Hepatocyte (in vitro differentiated cells): ENCODE measurements at regions not wholly inside any gene's neighbourhood (a gene's known extent, or its start where the extent isn't known, plus 50 kb on each side); places are given as distances from the start of the nearest gene placed in this dataset.

Experiments used
- CTCF ChIP-seq: fragments of 200-600 bp; sonication (generic); IDR thresholded peaks from 2 replicates; pipeline ENCODE4 v1.5.1; 2016; ENCODE audit warnings: antibody characterized with exemption, mild to moderate bottlenecking; ENCODE audit not compliant: poor library complexity
- EZH2phosphoT487 ChIP-seq: fragments of 200-600 bp; sonication (generic); IDR thresholded peaks from one replicate; pipeline ENCODE4 v1.6.1; 2018; ENCODE audit warnings: antibody characterized with exemption, mild to moderate bottlenecking, low read depth, moderate library complexity; ENCODE audit not compliant: unreplicated experiment, severe bottlenecking

DNA sequence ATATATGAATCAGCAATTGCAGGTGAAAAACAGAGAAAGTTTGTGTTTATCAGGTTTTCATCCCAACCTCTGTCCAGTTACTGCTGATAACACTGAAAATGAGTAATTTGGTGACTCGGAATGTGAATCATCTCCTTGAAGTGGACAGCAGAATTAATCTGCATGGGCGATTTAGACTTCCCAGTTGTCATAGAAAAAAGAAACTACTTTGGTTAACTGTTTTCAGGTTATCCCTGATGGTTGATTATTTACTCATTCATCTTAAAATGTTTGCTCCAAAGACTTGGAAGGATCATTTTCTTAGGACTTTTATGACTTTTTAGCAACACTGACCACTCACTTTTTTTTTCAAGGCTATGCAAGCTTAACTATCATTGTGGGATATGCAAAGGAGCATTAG lies 504.1 kb upstream of the ANKRD30A start:
- TF ChIP-seq CTCF (no peak), EZH2phosphoT487 (no peak)
